GM12891 (cell line): ENCODE measurements at regions not wholly inside any gene's neighbourhood (a gene's known extent, or its start where the extent isn't known, plus 50 kb on each side); places are given as distances from the start of the nearest gene placed in this dataset.

Experiments
- POLR2A ChIP-seq: IDR thresholded peaks from 2 replicates; pipeline ENCODE4 v1.6.1; 2011; ENCODE audit warnings: low read depth, low read length, control low read depth
- POLR2AphosphoS5 ChIP-seq: IDR thresholded peaks from 2 replicates; pipeline ENCODE4 v1.6.1; 2011; ENCODE audit warnings: low read depth, low read length, control low read depth
- POU2F2 ChIP-seq: IDR thresholded peaks from 2 replicates; pipeline ENCODE4 v1.6.1; 2011; ENCODE audit warnings: low read depth, mild to moderate bottlenecking, control low read depth, low read length, moderate library complexity
- TAF1 ChIP-seq: IDR thresholded peaks from 2 replicates; pipeline ENCODE4 v1.6.1; 2011; ENCODE audit warnings: low read depth, low read length, control low read depth

DNA sequence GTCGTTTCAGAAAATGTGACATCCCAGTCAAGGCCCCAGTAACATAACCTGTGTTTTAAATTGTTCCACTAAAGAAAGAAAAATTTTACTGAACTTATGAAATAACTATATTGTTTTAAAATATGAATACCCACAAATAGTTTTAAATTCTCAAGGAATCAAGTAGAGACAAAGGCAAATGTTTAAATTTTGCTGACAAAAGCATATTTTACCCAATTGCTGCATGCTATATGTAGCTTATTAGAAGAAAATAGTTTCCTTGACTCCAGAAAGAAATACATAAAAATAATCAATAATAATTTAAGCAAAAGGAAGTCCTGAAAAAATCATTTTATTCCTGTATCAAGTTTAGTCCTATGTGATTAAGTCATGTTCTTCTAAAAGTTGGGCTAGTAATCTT lies 481.3 kb upstream of the ADGRL3 start:
- no peak for TF ChIP-seq POLR2A
- no peak for TF ChIP-seq POLR2AphosphoS5
- no peak for TF ChIP-seq TAF1
- no peak for TF ChIP-seq POU2F2
